NCI-H69 (cell line): ENCODE measurements at regions not wholly inside any gene's neighbourhood (a gene's known extent, or its start where the extent isn't known, plus 50 kb on each side); places are given as distances from the start of the nearest gene placed in this dataset.
A peak's percentile ranks its signal among the peaks of the same experiment; 100 is the strongest.
"Not testable (repeated sequence)": the region's sequence is repeated elsewhere in the genome, so short reads cannot be mapped to it uniquely, and the experiment has no call there.

ENCODE experiments used
- DNase-seq: peaks from one replicate; lab custom pipeline; 2025; lab: John Stamatoyannopoulos, UW

GRCh38 chr4:156545003-156545785 lies 426.4 kb downstream of the PDGFC start:
- no peak for DNase-seq

- no peak for DNase-seq
Measured at GRCh38 chr4:156539376-156539775, 432.2 kb downstream of the PDGFC start.

- DNase-seq = peak; percentile 53
Measured at GRCh38 chr4:156538651-156539257, 432.8 kb downstream of the PDGFC start.

GRCh38 chr4:156538210-156538609 lies 433.4 kb downstream of the PDGFC start:
- DNase-seq = no peak

GRCh38 chr4:156537286-156537685 lies 434.3 kb downstream of the PDGFC start:
- no peak for DNase-seq

- no peak for DNase-seq
Measured at GRCh38 chr4:156536661-156537060, 434.9 kb downstream of the PDGFC start.

- DNase-seq = no peak
Measured at GRCh38 chr4:156534205-156534604, 437.4 kb downstream of the PDGFC start.

GRCh38 chr4:156528216-156528615 lies 443.4 kb downstream of the PDGFC start:
- DNase-seq = no peak

- DNase-seq = no peak
Measured at GRCh38 chr4:156527237-156527993, 444.2 kb downstream of the PDGFC start.

GRCh38 chr4:156523991-156524390 lies 447.6 kb downstream of the PDGFC start:
- no peak for DNase-seq

- no peak for DNase-seq
Measured at GRCh38 chr4:156523492-156523891, 448.1 kb downstream of the PDGFC start.

- no peak for DNase-seq
Measured at GRCh38 chr4:156521631-156522030, 450.0 kb downstream of the PDGFC start.

GRCh38 chr4:156517956-156518355 lies 453.6 kb downstream of the PDGFC start:
- no peak for DNase-seq

- DNase-seq = no peak
Measured at GRCh38 chr4:156517546-156517945, 454.1 kb downstream of the PDGFC start.

- no peak for DNase-seq
Measured at GRCh38 chr4:156516698-156517097, 454.9 kb downstream of the PDGFC start.

GRCh38 chr4:156515295-156515694 lies 456.3 kb downstream of the PDGFC start:
- no peak for DNase-seq

- no peak for DNase-seq
Measured at GRCh38 chr4:156512622-156513021, 459.0 kb downstream of the PDGFC start.

- DNase-seq = not testable (repeated sequence)
Measured at GRCh38 chr4:156509921-156510320, 461.7 kb downstream of the PDGFC start.

GRCh38 chr4:156505341-156505955 lies 466.2 kb downstream of the PDGFC start:
- DNase-seq = no peak

GRCh38 chr4:156503119-156503518 lies 468.5 kb downstream of the PDGFC start:
- DNase-seq = no peak

- DNase-seq = no peak
Measured at GRCh38 chr4:156501962-156502361, 469.6 kb downstream of the PDGFC start.

- DNase-seq = no peak
Measured at GRCh38 chr4:156499684-156500083, 471.9 kb downstream of the PDGFC start.

- no peak for DNase-seq
Measured at GRCh38 chr4:156497486-156497885, 474.1 kb downstream of the PDGFC start.
